Upper lobe of right lung (tissue), 1 donor: ENCODE measurements at regions not wholly inside any gene's neighbourhood (a gene's known extent, or its start where the extent isn't known, plus 50 kb on each side); places are given as distances from the start of the nearest gene placed in this dataset.
"Not testable (repeated sequence)": the region's sequence is repeated elsewhere in the genome, so short reads cannot be mapped to it uniquely, and the experiment has no call there.

Experiments used
- ATAC-seq: fragments of 200-7000 bp; cut with Tn5 transposase; one replicate; pipeline ENCODE4 v1.9.1; 2020; ENCODE audit warnings: mild to moderate bottlenecking, moderate library complexity
- DNase-seq: peaks from one replicate; pipeline ENCODE4 v3.0.0-alpha.2; 2020
- H3K27ac ChIP-seq: fragments of 200-600 bp; one replicate; pipeline ENCODE4 v1.8.0; 2022
- H3K27me3 ChIP-seq: fragments of 200-600 bp; one replicate; pipeline ENCODE4 v1.8.0; 2022; ENCODE audit warnings: mild to moderate bottlenecking
- H3K36me3 ChIP-seq: fragments of 200-600 bp; one replicate; pipeline ENCODE4 v1.8.0; 2022
- H3K4me1 ChIP-seq: fragments of 200-600 bp; one replicate; pipeline ENCODE4 v1.8.0; 2022
- H3K4me3 ChIP-seq: fragments of 200-600 bp; one replicate; pipeline ENCODE4 v1.8.0; 2022; ENCODE audit warnings: mild to moderate bottlenecking
- H3K9me3 ChIP-seq: fragments of 200-600 bp; one replicate; pipeline ENCODE4 v1.8.0; 2022
- CTCF ChIP-seq: fragments of 200-600 bp; IDR thresholded peaks from one replicate; pipeline ENCODE4 v1.8.0; 2022; ENCODE audit warnings: antibody characterized with exemption
- intact Hi-C: fragments of 100-400 bp; cut with DNase I; formaldehyde crosslinking; loops from one replicate; pipeline ENCODE4 v1.11.0; 2022
- donor health status: DM: no; HTN: yes; CAD: no; lungs with severe emphysema.

GRCh38 chr1:222004784-222005183 is 262.9 kb upstream of the DUSP10 start:
- no peaks in the 10 kb centered on the region for H3K36me3 ChIP-seq
- no peaks in the 10 kb centered on the region for H3K9me3 ChIP-seq
- H3K27ac ChIP-seq = no peak overlapping the region
- intact Hi-C loops = no loop called here
- ATAC-seq (no peak), DNase-seq (no peak)
- H3K27me3 ChIP-seq = no peaks in the 10 kb centered on the region
- H3K4me1 ChIP-seq = no peaks in the 10 kb centered on the region
- no peak overlapping the region for H3K4me3 ChIP-seq
- no peak for TF ChIP-seq CTCF

- no peak for ATAC-seq
- H3K9me3 ChIP-seq = no peaks in the 10 kb centered on the region
- TF ChIP-seq CTCF = no peak
Measured at GRCh38 chr1:222004034-222004433, 262.1 kb upstream of the DUSP10 start.

GRCh38 chr1:222002503-222002902 is 260.6 kb upstream of the DUSP10 start:
- no peaks in the 10 kb centered on the region for H3K9me3 ChIP-seq
- H3K4me3 ChIP-seq = no peak overlapping the region
- intact Hi-C loops = no loop called here
- no peak overlapping the region for H3K27ac ChIP-seq
- no peaks in the 10 kb centered on the region for H3K4me1 ChIP-seq
- no peak for TF ChIP-seq CTCF
- DNase-seq (no peak), ATAC-seq (no peak)
- no peaks in the 10 kb centered on the region for H3K27me3 ChIP-seq
- H3K36me3 ChIP-seq = no peaks in the 10 kb centered on the region

More at GRCh38 chr1:222004034-222004433, 262.1 kb upstream of the DUSP10 start:
- no peaks in the 10 kb centered on the region for H3K4me1 ChIP-seq
- H3K27me3 ChIP-seq = no peaks in the 10 kb centered on the region
- H3K4me3 ChIP-seq = no peak overlapping the region
- no peak for DNase-seq
- intact Hi-C loops = no loop called here
- H3K27ac ChIP-seq = no peak overlapping the region
- H3K36me3 ChIP-seq = no peaks in the 10 kb centered on the region

GRCh38 chr1:222000131-222000530 is 258.2 kb upstream of the DUSP10 start:
- H3K27me3 ChIP-seq = no peaks in the 10 kb centered on the region
- no peak overlapping the region for H3K4me3 ChIP-seq
- no peaks in the 10 kb centered on the region for H3K4me1 ChIP-seq
- no peak for TF ChIP-seq CTCF
- H3K36me3 ChIP-seq = no peaks in the 10 kb centered on the region
- H3K27ac ChIP-seq = no peak overlapping the region
- H3K9me3 ChIP-seq = no peaks in the 10 kb centered on the region
- DNase-seq (no peak), ATAC-seq (no peak)
- intact Hi-C loops = no loop called here

GRCh38 chr1:221998781-221999180 is 256.9 kb upstream of the DUSP10 start:
- intact Hi-C loops = no loop called here
- no peak for TF ChIP-seq CTCF

GRCh38 chr1:221998186-221998612 is 256.3 kb upstream of the DUSP10 start:
- TF ChIP-seq CTCF = no peak
- ATAC-seq (no peak), DNase-seq (no peak)
- Histone ChIP-seq H3K4me3 (no peak overlapping the region), H3K36me3 (no peaks in the 10 kb centered on the region), H3K27me3 (no peaks in the 10 kb centered on the region), H3K4me1 (no peaks in the 10 kb centered on the region), H3K27ac (no peak overlapping the region), H3K9me3 (no peaks in the 10 kb centered on the region)
- intact Hi-C loops = no loop called here

More at GRCh38 chr1:221998781-221999180, 256.9 kb upstream of the DUSP10 start:
- Histone ChIP-seq H3K27me3 (no peaks in the 10 kb centered on the region), H3K4me3 (no peak overlapping the region), H3K4me1 (no peaks in the 10 kb centered on the region), H3K27ac (no peak overlapping the region), H3K36me3 (no peaks in the 10 kb centered on the region), H3K9me3 (no peaks in the 10 kb centered on the region)
- no peak for DNase-seq
- ATAC-seq = no peak

- H3K27ac ChIP-seq, H3K27me3 ChIP-seq, H3K4me1 ChIP-seq, intact Hi-C loops, ATAC-seq, H3K4me3 ChIP-seq, DNase-seq, H3K36me3 ChIP-seq, H3K9me3 ChIP-seq: not testable (repeated sequence)
Measured at GRCh38 chr1:221997012-221997411, 255.1 kb upstream of the DUSP10 start.
